H1 (cell line): ENCODE measurements at regions not wholly inside any gene's neighbourhood (a gene's known extent, or its start where the extent isn't known, plus 50 kb on each side); places are given as distances from the start of the nearest gene placed in this dataset.

Source experiments
- CEBPB ChIP-seq: IDR thresholded peaks from 2 replicates; pipeline ENCODE4 v1.6.1; 2012; ENCODE audit warnings: low read depth, low read length
- EP300 ChIP-seq, 2 experiments: IDR thresholded peaks; 1 replicate in 1 of 2; 2 replicates in 1 of 2; pipeline ENCODE4 v1.6.1; 2011 to 2012; ENCODE audit warnings: low read depth in 2 of 2, low read length in 2 of 2, mild to moderate bottlenecking in 2 of 2, borderline replicate concordance in 1 of 2, inconsistent platforms in 1 of 2, moderate library complexity in 1 of 2
- POLR2A ChIP-seq, 2 experiments: IDR thresholded peaks; 1 replicate in 1 of 2; 2 replicates in 1 of 2; pipeline ENCODE4 v1.6.1; 2011; ENCODE audit warnings: low read depth in 2 of 2, low read length in 2 of 2, mild to moderate bottlenecking in 2 of 2; ENCODE audit errors: control extremely low read depth in 1 of 2
- RBBP5 ChIP-seq: IDR thresholded peaks from 2 replicates; pipeline ENCODE4 v1.7.1; 2012; ENCODE audit warnings: low read depth, mild to moderate bottlenecking, inconsistent platforms, low read length, moderate library complexity, borderline replicate concordance
- TBP ChIP-seq: IDR thresholded peaks from 2 replicates; pipeline ENCODE4 v1.6.1; 2011; ENCODE audit warnings: low read depth, low read length, improper control_type of control experiment
- YY1 ChIP-seq: IDR thresholded peaks from 2 replicates; pipeline ENCODE4 v1.6.1; 2011; ENCODE audit warnings: low read depth, mild to moderate bottlenecking, low read length
- TF ChIP-seq, protein P1 (sequence below): IDR thresholded peaks from 2 replicates; pipeline ENCODE4 v1.6.1; 2012; ENCODE audit warnings: low read length, inconsistent platforms
- TF ChIP-seq, protein P2 (sequence below), 3 experiments: IDR thresholded peaks; 1 replicate in 2 of 3; 2 replicates in 1 of 3; pipeline versions ENCODE4 v1.5.1 to v1.6.1; 2011; ENCODE audit warnings: low read length in 3 of 3, mild to moderate bottlenecking in 3 of 3, inconsistent platforms in 2 of 3, low read depth in 1 of 3, moderate library complexity in 1 of 3; ENCODE audit not compliant: insufficient read depth in 1 of 3; ENCODE audit errors: control extremely low read depth in 1 of 3
- TF ChIP-seq, protein P3 (sequence below): IDR thresholded peaks from 2 replicates; pipeline ENCODE4 v1.6.1; 2012; ENCODE audit warnings: inconsistent platforms

DNA sequence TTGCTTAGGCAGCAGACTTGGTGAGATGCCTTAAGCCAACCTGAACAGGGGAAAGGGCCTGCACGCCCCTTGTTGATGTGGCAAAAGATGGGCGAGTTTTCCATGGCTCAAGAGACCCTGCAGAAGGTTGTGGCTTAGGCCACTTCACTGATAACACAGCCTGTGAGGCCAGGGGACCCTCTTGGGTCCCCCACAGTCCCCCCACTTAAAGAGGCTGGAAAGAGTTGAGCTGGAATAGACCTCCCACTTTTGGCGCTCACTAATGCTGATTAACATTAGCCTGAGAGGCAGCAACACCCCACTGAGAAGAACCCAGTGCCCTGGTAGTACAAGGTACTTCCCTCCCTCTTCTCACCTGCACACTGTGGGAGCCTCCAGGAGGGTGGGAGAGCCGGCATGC is 107.5 kb downstream of the TRIM29 start:
- no peak for TF ChIP-seq EP300 (IDR thresholded peaks at IDR 0.05; ENCODE audit: borderline replicate concordance in 1 of 2, low read depth in 2 of 2, low read length in 2 of 2)
- TF ChIP-seq YY1: no peak
- TF ChIP-seq RBBP5: no peak
- no peak for TF ChIP-seq POLR2A (IDR thresholded peaks at IDR 0.05; ENCODE audit: control extremely low read depth in 1 of 2, low read depth in 2 of 2, low read length in 2 of 2)
- TF ChIP-seq, protein P1, sequence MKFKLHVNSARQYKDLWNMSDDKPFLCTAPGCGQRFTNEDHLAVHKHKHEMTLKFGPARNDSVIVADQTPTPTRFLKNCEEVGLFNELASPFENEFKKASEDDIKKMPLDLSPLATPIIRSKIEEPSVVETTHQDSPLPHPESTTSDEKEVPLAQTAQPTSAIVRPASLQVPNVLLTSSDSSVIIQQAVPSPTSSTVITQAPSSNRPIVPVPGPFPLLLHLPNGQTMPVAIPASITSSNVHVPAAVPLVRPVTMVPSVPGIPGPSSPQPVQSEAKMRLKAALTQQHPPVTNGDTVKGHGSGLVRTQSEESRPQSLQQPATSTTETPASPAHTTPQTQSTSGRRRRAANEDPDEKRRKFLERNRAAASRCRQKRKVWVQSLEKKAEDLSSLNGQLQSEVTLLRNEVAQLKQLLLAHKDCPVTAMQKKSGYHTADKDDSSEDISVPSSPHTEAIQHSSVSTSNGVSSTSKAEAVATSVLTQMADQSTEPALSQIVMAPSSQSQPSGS: no peak
- TF ChIP-seq, protein P2, sequence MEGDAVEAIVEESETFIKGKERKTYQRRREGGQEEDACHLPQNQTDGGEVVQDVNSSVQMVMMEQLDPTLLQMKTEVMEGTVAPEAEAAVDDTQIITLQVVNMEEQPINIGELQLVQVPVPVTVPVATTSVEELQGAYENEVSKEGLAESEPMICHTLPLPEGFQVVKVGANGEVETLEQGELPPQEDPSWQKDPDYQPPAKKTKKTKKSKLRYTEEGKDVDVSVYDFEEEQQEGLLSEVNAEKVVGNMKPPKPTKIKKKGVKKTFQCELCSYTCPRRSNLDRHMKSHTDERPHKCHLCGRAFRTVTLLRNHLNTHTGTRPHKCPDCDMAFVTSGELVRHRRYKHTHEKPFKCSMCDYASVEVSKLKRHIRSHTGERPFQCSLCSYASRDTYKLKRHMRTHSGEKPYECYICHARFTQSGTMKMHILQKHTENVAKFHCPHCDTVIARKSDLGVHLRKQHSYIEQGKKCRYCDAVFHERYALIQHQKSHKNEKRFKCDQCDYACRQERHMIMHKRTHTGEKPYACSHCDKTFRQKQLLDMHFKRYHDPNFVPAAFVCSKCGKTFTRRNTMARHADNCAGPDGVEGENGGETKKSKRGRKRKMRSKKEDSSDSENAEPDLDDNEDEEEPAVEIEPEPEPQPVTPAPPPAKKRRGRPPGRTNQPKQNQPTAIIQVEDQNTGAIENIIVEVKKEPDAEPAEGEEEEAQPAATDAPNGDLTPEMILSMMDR (IDR thresholded peaks at IDR 0.05; ENCODE audit: control extremely low read depth in 1 of 3, insufficient read depth in 1 of 3, low read depth in 1 of 3, low read length in 3 of 3): no peak
- TF ChIP-seq TBP: no peak
- no peak for TF ChIP-seq CEBPB
- TF ChIP-seq, protein P3, sequence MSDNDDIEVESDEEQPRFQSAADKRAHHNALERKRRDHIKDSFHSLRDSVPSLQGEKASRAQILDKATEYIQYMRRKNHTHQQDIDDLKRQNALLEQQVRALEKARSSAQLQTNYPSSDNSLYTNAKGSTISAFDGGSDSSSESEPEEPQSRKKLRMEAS: no peak
